Fibroblast of skin of scalp (primary cell): ENCODE measurements at regions not wholly inside any gene's neighbourhood (a gene's known extent, or its start where the extent isn't known, plus 50 kb on each side); places are given as distances from the start of the nearest gene placed in this dataset.
A peak's percentile ranks its signal among the peaks of the same experiment; 100 is the strongest.

Source experiments
- DNase-seq: peaks from one replicate; pipeline ENCODE4 v3.0.0-alpha.2; 2013

- no peak for DNase-seq
These were observed 98.6 kb upstream of the TAB2 start for GRCh38 chr6:149218915-149219314.

GRCh38 chr6:149220882-149221773 lies 96.4 kb upstream of the TAB2 start:
- DNase-seq = no peak

GRCh38 chr6:149221774-149222070 lies 95.8 kb upstream of the TAB2 start:
- DNase-seq = peak; percentile 58

GRCh38 chr6:149223120-149223903 lies 94.2 kb upstream of the TAB2 start:
- DNase-seq = no peak

GRCh38 chr6:149223904-149224351 lies 93.6 kb upstream of the TAB2 start:
- no peak for DNase-seq

GRCh38 chr6:149224399-149224798 lies 93.1 kb upstream of the TAB2 start:
- DNase-seq = no peak

- no peak for DNase-seq
These were observed 92.1 kb upstream of the TAB2 start for GRCh38 chr6:149225370-149225769.

GRCh38 chr6:149225946-149226345 lies 91.6 kb upstream of the TAB2 start:
- DNase-seq = no peak

GRCh38 chr6:149227796-149228195 lies 89.7 kb upstream of the TAB2 start:
- DNase-seq = no peak

GRCh38 chr6:149228311-149228955 lies 89.1 kb upstream of the TAB2 start:
- no peak for DNase-seq

GRCh38 chr6:149229096-149229495 lies 88.4 kb upstream of the TAB2 start:
- DNase-seq = no peak

- DNase-seq = no peak
These were observed 86.6 kb upstream of the TAB2 start for GRCh38 chr6:149230712-149231460.

GRCh38 chr6:149231778-149232177 lies 85.7 kb upstream of the TAB2 start:
- no peak for DNase-seq

- peak; percentile 88 for DNase-seq
These were observed 84.3 kb upstream of the TAB2 start for GRCh38 chr6:149233056-149233715.

GRCh38 chr6:149234051-149234962 lies 83.2 kb upstream of the TAB2 start:
- peak; percentile 25 for DNase-seq

GRCh38 chr6:149235130-149235561 lies 82.4 kb upstream of the TAB2 start:
- DNase-seq = peak; percentile 93

GRCh38 chr6:149236589-149236988 lies 80.9 kb upstream of the TAB2 start:
- peak; percentile 54 for DNase-seq

GRCh38 chr6:149237464-149237863 lies 80.0 kb upstream of the TAB2 start:
- DNase-seq = no peak

GRCh38 chr6:149239573-149240209 lies 77.8 kb upstream of the TAB2 start:
- DNase-seq = no peak

GRCh38 chr6:149242883-149243282 lies 74.6 kb upstream of the TAB2 start:
- peak; percentile 27 for DNase-seq
